IMR-90 (cell line): ENCODE measurements at regions not wholly inside any gene's neighbourhood (a gene's known extent, or its start where the extent isn't known, plus 50 kb on each side); places are given as distances from the start of the nearest gene placed in this dataset.

Experiments
- CEBPB ChIP-seq: IDR thresholded peaks from 2 replicates; pipeline ENCODE4 v1.6.1; 2012; ENCODE audit warnings: low read depth, low read length, improper control_type of control experiment
- CTCF ChIP-seq: conservative IDR thresholded peaks from 2 replicates; pipeline ENCODE4 v1.5.1; 2012; ENCODE audit warnings: mild to moderate bottlenecking, low read depth, low read length, improper control_type of control experiment
- MAFK ChIP-seq: IDR thresholded peaks from 2 replicates; pipeline ENCODE4 v1.6.1; 2012; ENCODE audit warnings: low read depth, low read length, improper control_type of control experiment
- MAZ ChIP-seq: IDR thresholded peaks from 2 replicates; pipeline ENCODE4 v1.6.1; 2012; ENCODE audit warnings: low read depth, mild to moderate bottlenecking, low read length, improper control_type of control experiment, moderate library complexity, borderline replicate concordance
- MXI1 ChIP-seq: IDR thresholded peaks from 2 replicates; pipeline ENCODE4 v1.6.1; 2012; ENCODE audit warnings: low read depth, mild to moderate bottlenecking, low read length, moderate library complexity, borderline replicate concordance
- NFE2L2 ChIP-seq: fragments of 150-350 bp; IDR thresholded peaks from 2 replicates; pipeline ENCODE4 v1.6.1; 2016; ENCODE audit warnings: low read depth, mild to moderate bottlenecking, low read length
- POLR2A ChIP-seq: IDR thresholded peaks from 2 replicates; pipeline ENCODE4 v1.6.1; 2012; ENCODE audit warnings: mild to moderate bottlenecking, low read depth, low read length
- RFX5 ChIP-seq: IDR thresholded peaks from 2 replicates; pipeline ENCODE4 v1.8.0; 2012; ENCODE audit warnings: low read depth, mild to moderate bottlenecking, low read length, moderate library complexity
- USF2 ChIP-seq: fragments of 150-350 bp; IDR thresholded peaks from 2 replicates; pipeline ENCODE4 v1.6.1; 2017; ENCODE audit warnings: mild to moderate bottlenecking, antibody characterized with exemption, low read length, low read depth

GRCh38 chr13:111423168-111423785 is 102.8 kb downstream of the TEX29 start:
- TF ChIP-seq POLR2A (no peak), CTCF (no peak), MAFK (no peak), NFE2L2 (no peak), RFX5 (no peak), CEBPB (no peak), USF2 (no peak), MAZ (no peak), MXI1 (no peak)
